D721Med (cell line): ENCODE measurements at regions not wholly inside any gene's neighbourhood (a gene's known extent, or its start where the extent isn't known, plus 50 kb on each side); places are given as distances from the start of the nearest gene placed in this dataset.

Experiments
- DNase-seq: peaks from one replicate; pipeline ENCODE4 v3.0.0; 2011; ENCODE audit warnings: low spot score; ENCODE audit not compliant: insufficient read length
- FAIRE-seq: peaks from 2 replicates; lab custom pipeline; 2011; peaks lifted over from hg19 to GRCh38; lab: Jason Lieb, UNC
- CTCF ChIP-seq: IDR thresholded peaks from 2 replicates; pipeline ENCODE4 v1.5.1; 2012; ENCODE audit warnings: mild to moderate bottlenecking, control low read depth; ENCODE audit not compliant: insufficient read depth; ENCODE audit errors: missing control alignments

- TF ChIP-seq CTCF = no peak
- DNase-seq (no peak), FAIRE-seq (no peak)
Measured at GRCh38 chr7:42350801-42351200, 113.8 kb upstream of the GLI3 start.

- TF ChIP-seq CTCF = no peak
- FAIRE-seq (no peak), DNase-seq (no peak)
Measured at GRCh38 chr7:42348631-42349030, 111.6 kb upstream of the GLI3 start.

- no peak for FAIRE-seq
- no peak for TF ChIP-seq CTCF
- no peak for DNase-seq
Measured at GRCh38 chr7:42348071-42348470, 111.1 kb upstream of the GLI3 start.

- DNase-seq = no peak
- TF ChIP-seq CTCF = no peak
- no peak for FAIRE-seq
Measured at GRCh38 chr7:42347616-42348015, 110.6 kb upstream of the GLI3 start.

GRCh38 chr7:42345478-42346299 lies 108.7 kb upstream of the GLI3 start:
- FAIRE-seq = no peak
- TF ChIP-seq CTCF = no peak
- DNase-seq = no peak

GRCh38 chr7:42344198-42344755 lies 107.3 kb upstream of the GLI3 start:
- no peak for DNase-seq
- FAIRE-seq = no peak
- TF ChIP-seq CTCF = no peak

GRCh38 chr7:42342381-42342780 lies 105.4 kb upstream of the GLI3 start:
- FAIRE-seq = no peak
- DNase-seq = no peak

More at GRCh38 chr7:42342381-42342780, 105.4 kb upstream of the GLI3 start:
- TF ChIP-seq CTCF = no peak
